H1 (cell line): ENCODE measurements at regions not wholly inside any gene's neighbourhood (a gene's known extent, or its start where the extent isn't known, plus 50 kb on each side); places are given as distances from the start of the nearest gene placed in this dataset.

ENCODE experiments used
- YY1 ChIP-seq: IDR thresholded peaks from 2 replicates; pipeline ENCODE4 v1.6.1; 2011; ENCODE audit warnings: low read depth, mild to moderate bottlenecking, low read length

DNA sequence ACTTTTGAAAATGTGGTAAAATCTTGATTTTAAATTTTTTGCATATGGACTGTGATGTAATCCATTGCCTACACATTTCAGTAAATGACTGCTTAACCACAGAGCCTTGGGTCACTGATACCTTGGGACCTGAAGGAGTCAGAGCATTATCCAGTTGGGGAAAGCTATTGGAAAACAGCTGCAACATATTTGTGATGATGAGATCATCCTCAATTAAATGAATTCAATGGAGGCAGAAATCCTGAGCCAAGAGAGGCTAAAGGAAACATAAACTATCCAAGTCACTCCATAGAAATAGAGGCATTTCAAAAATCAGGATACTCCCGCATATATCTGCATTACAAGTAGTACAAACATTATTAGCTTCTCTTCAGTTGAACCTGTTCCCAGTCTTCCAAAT lies 99.8 kb upstream of the PRMT6 start (continued):
- no peak for TF ChIP-seq YY1
